NCI-H2171 (cell line): ENCODE measurements at regions not wholly inside any gene's neighbourhood (a gene's known extent, or its start where the extent isn't known, plus 50 kb on each side); places are given as distances from the start of the nearest gene placed in this dataset.
"Not testable (repeated sequence)": the region's sequence is repeated elsewhere in the genome, so short reads cannot be mapped to it uniquely, and the experiment has no call there.

Experiments used
- DNase-seq: peaks from one replicate; lab custom pipeline; 2025; lab: John Stamatoyannopoulos, UW

- DNase-seq, result no peak
Observed at GRCh38 chr16:65312071-65312470, 190.2 kb upstream of the CDH11 start.

- not testable (repeated sequence) for DNase-seq
Observed at GRCh38 chr16:65310491-65310890, 188.6 kb upstream of the CDH11 start.

GRCh38 chr16:65309354-65309753 is 187.5 kb upstream of the CDH11 start:
- DNase-seq, result no peak

- DNase-seq, result no peak
Observed at GRCh38 chr16:65308506-65308905, 186.6 kb upstream of the CDH11 start.

- DNase-seq, result no peak
Observed at GRCh38 chr16:65307286-65307685, 185.4 kb upstream of the CDH11 start.

- no peak for DNase-seq
Observed at GRCh38 chr16:65306722-65307121, 184.9 kb upstream of the CDH11 start.

- DNase-seq, result no peak
Observed at GRCh38 chr16:65306300-65306699, 184.4 kb upstream of the CDH11 start.

GRCh38 chr16:65305266-65305959 is 183.6 kb upstream of the CDH11 start:
- DNase-seq, result no peak

- no peak for DNase-seq
Observed at GRCh38 chr16:65301029-65301428, 179.2 kb upstream of the CDH11 start.

GRCh38 chr16:65297453-65297852 is 175.6 kb upstream of the CDH11 start:
- no peak for DNase-seq

GRCh38 chr16:65295527-65295926 is 173.7 kb upstream of the CDH11 start:
- no peak for DNase-seq

GRCh38 chr16:65294708-65295107 is 172.8 kb upstream of the CDH11 start:
- DNase-seq, result no peak

- DNase-seq, result no peak
Observed at GRCh38 chr16:65294165-65294564, 172.3 kb upstream of the CDH11 start.

GRCh38 chr16:65289022-65289421 is 167.2 kb upstream of the CDH11 start:
- DNase-seq, result no peak

GRCh38 chr16:65287307-65287706 is 165.4 kb upstream of the CDH11 start:
- no peak for DNase-seq

GRCh38 chr16:65285128-65286048 is 163.5 kb upstream of the CDH11 start:
- DNase-seq, result no peak

- DNase-seq, result no peak
Observed at GRCh38 chr16:65284626-65285025, 162.8 kb upstream of the CDH11 start.

GRCh38 chr16:65283181-65283651 is 161.4 kb upstream of the CDH11 start:
- DNase-seq, result no peak

GRCh38 chr16:65281586-65281985 is 159.7 kb upstream of the CDH11 start:
- DNase-seq, result no peak

GRCh38 chr16:65280845-65281512 is 159.1 kb upstream of the CDH11 start:
- DNase-seq, result no peak

- no peak for DNase-seq
Observed at GRCh38 chr16:65279576-65279975, 157.7 kb upstream of the CDH11 start.

- DNase-seq, result no peak
Observed at GRCh38 chr16:65278874-65279273, 157.0 kb upstream of the CDH11 start.

- no peak for DNase-seq
Observed at GRCh38 chr16:65274566-65274965, 152.7 kb upstream of the CDH11 start.
